ENCODE measurements at regions not wholly inside any gene's neighbourhood (a gene's known extent, or its start where the extent isn't known, plus 50 kb on each side); places are given as distances from the start of the nearest gene placed in this dataset.

DNA sequence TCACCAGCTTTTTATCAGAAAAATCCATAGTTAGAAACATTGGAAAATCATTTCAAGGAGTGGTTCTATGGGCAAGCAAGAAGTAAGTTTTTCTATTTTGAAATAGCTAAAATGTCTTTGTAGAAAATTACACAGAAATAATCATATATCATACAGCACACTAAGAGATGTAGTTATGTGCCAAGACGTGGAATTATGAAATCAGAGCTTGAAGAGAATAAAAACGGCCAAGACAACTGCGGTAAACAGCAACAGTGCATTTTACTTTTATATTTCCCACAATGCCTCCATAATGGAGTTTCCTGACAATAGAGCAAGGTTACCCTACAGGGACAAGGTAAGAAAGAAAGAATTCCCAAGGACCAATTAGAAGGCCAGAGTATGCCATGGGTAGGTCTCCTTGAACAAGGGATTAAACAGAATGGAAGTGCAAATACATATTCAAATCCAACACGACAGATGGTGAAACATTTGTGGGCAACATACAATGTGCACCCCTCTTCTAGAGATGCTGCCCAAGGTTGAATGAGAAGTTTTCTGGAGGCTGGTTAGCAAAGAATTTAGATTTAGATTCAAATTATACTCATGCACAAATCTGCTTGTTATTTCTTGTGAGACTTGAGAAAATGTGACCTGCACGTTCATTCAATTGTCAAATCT is 76.1 kb upstream of the BTG1 start:
- Histone ChIP-seq H3K36me3 (ENCODE audit: control insufficient read depth in 1 of 2, insufficient read depth in 2 of 2, low read length in 2 of 2) (no peaks in the 10 kb centered on the region), H2AFZ (ENCODE audit: low read depth, low read length, poor library complexity, severe bottlenecking) (no peak overlapping the region), H3K4me3 (replicated peaks in 1 of 2; ENCODE audit: low read depth in 1 of 2, low read length in 2 of 2) (no peak overlapping the region), H3K27ac (ENCODE audit: low read depth, low read length) (no peak overlapping the region), H3K4me1 (ENCODE audit: control insufficient read depth in 1 of 2, insufficient read depth in 2 of 2, low read length in 2 of 2) (peaks cover 0 to 7% of the 10 kb centered on the region in 2 experiments; a peak in 2 of 4 replicates), H3K79me2 (ENCODE audit: insufficient read depth, low read length) (no peaks in the 10 kb centered on the region), H3K4me2 (ENCODE audit: low read length) (no peak overlapping the region), H3K27me3 (ENCODE audit: insufficient read depth, low read length) (no peaks in the 10 kb centered on the region), H3K9me2 (ENCODE audit: insufficient read depth) (no peaks in the 10 kb centered on the region), H3K9me3 (ENCODE audit: control insufficient read depth in 1 of 2, insufficient read depth in 1 of 2, low read depth in 1 of 2, low read length in 2 of 2) (no peaks in the 10 kb centered on the region), H4K20me1 (ENCODE audit: insufficient read depth) (no peaks in the 10 kb centered on the region), H3K9ac (ENCODE audit: low read length) (no peak overlapping the region)
- TF ChIP-seq, protein P1, sequence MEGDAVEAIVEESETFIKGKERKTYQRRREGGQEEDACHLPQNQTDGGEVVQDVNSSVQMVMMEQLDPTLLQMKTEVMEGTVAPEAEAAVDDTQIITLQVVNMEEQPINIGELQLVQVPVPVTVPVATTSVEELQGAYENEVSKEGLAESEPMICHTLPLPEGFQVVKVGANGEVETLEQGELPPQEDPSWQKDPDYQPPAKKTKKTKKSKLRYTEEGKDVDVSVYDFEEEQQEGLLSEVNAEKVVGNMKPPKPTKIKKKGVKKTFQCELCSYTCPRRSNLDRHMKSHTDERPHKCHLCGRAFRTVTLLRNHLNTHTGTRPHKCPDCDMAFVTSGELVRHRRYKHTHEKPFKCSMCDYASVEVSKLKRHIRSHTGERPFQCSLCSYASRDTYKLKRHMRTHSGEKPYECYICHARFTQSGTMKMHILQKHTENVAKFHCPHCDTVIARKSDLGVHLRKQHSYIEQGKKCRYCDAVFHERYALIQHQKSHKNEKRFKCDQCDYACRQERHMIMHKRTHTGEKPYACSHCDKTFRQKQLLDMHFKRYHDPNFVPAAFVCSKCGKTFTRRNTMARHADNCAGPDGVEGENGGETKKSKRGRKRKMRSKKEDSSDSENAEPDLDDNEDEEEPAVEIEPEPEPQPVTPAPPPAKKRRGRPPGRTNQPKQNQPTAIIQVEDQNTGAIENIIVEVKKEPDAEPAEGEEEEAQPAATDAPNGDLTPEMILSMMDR (IDR thresholded peaks at IDR 0.05 in 2 of 3, conservative IDR thresholded peaks at IDR 0.05 in 1 of 3; ENCODE audit: borderline replicate concordance in 1 of 3, insufficient read depth in 1 of 3, low read depth in 2 of 3, low read length in 2 of 3): no peak
- TF ChIP-seq JUND (IDR thresholded peaks at IDR 0.05) (no peak), POLR2AphosphoS5 (IDR thresholded peaks at IDR 0.05; ENCODE audit: low read depth, low read length) (no peak), YY1 (IDR thresholded peaks at IDR 0.05; ENCODE audit: extremely low read depth, insufficient replicate concordance, low read depth, low read length) (no peak), EZH2phosphoT487 (IDR thresholded peaks at IDR 0.05; ENCODE audit: borderline replicate concordance) (no peak), SIN3A (IDR thresholded peaks at IDR 0.05; ENCODE audit: low read depth) (no peak)
- TF ChIP-seq, protein P2, sequence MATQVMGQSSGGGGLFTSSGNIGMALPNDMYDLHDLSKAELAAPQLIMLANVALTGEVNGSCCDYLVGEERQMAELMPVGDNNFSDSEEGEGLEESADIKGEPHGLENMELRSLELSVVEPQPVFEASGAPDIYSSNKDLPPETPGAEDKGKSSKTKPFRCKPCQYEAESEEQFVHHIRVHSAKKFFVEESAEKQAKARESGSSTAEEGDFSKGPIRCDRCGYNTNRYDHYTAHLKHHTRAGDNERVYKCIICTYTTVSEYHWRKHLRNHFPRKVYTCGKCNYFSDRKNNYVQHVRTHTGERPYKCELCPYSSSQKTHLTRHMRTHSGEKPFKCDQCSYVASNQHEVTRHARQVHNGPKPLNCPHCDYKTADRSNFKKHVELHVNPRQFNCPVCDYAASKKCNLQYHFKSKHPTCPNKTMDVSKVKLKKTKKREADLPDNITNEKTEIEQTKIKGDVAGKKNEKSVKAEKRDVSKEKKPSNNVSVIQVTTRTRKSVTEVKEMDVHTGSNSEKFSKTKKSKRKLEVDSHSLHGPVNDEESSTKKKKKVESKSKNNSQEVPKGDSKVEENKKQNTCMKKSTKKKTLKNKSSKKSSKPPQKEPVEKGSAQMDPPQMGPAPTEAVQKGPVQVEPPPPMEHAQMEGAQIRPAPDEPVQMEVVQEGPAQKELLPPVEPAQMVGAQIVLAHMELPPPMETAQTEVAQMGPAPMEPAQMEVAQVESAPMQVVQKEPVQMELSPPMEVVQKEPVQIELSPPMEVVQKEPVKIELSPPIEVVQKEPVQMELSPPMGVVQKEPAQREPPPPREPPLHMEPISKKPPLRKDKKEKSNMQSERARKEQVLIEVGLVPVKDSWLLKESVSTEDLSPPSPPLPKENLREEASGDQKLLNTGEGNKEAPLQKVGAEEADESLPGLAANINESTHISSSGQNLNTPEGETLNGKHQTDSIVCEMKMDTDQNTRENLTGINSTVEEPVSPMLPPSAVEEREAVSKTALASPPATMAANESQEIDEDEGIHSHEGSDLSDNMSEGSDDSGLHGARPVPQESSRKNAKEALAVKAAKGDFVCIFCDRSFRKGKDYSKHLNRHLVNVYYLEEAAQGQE (IDR thresholded peaks at IDR 0.05; ENCODE audit: low read depth): no peak
- TF ChIP-seq, protein P3, sequence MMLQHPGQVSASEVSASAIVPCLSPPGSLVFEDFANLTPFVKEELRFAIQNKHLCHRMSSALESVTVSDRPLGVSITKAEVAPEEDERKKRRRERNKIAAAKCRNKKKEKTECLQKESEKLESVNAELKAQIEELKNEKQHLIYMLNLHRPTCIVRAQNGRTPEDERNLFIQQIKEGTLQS (IDR thresholded peaks at IDR 0.05): no peak
- intact Hi-C loops (cut with micrococcal nuclease): no loop called here
- POLR2A ChIA-PET: no interaction called here
- CTCF ChIA-PET: no interaction called here
- RAD21 ChIA-PET (ENCODE audit: low non-redundant PET in 1 of 2, low total read pairs in 2 of 2, uncharacterized antibody in 2 of 2, unreplicated experiment in 2 of 2): no interaction called here
- BruUV-seq (replicated peaks): no TSS peak
- ATAC-seq: no peak
- no peak for DNase-seq (ENCODE audit: low read depth, low spot score)

Data from HCT116 (cell line).